Activated CD8-positive, alpha-beta T cell treated with anti-CD3 and anti-CD28 coated beads for 36 hours (primary cell): ENCODE measurements at regions not wholly inside any gene's neighbourhood (a gene's known extent, or its start where the extent isn't known, plus 50 kb on each side); places are given as distances from the start of the nearest gene placed in this dataset.

ENCODE experiments used
- ATAC-seq: fragments of 200-7000 bp; cut with Tn5 transposase; one replicate; pipeline ENCODE4 v1.10.0; 2021; ENCODE audit warnings: mild to moderate bottlenecking, moderate library complexity
- CTCF ChIA-PET: fragments of 350-600 bp; sonication (Branson Sonifier 250); formaldehyde crosslinking; loops from one replicate; lab custom pipeline; 2021; ENCODE audit warnings: antibody characterized with exemption; lab: Charles Lee
- POLR2A ChIA-PET: fragments of 350-600 bp; sonication (Branson Sonifier 250); formaldehyde crosslinking; loops from one replicate; lab custom pipeline; 2021; ENCODE audit warnings: antibody characterized with exemption; lab: Charles Lee
- DNase-seq: peaks from one replicate; pipeline ENCODE4 v3.0.0-alpha.2; 2020
- H3K27ac Mint-ChIP-seq: one replicate; pipeline ENCODE4 v1.8.0; 2021; ENCODE audit warnings: mild to moderate bottlenecking, mixed read lengths
- H3K27me3 Mint-ChIP-seq: one replicate; pipeline ENCODE4 v1.8.0; 2021; ENCODE audit warnings: mixed read lengths
- H3K36me3 Mint-ChIP-seq: one replicate; pipeline ENCODE4 v1.8.0; 2021; ENCODE audit warnings: low read depth, mixed read lengths
- H3K4me1 Mint-ChIP-seq: one replicate; pipeline ENCODE4 v1.8.0; 2021; ENCODE audit warnings: low read depth, mixed read lengths
- H3K4me3 Mint-ChIP-seq: one replicate; pipeline ENCODE4 v1.8.0; 2021; ENCODE audit warnings: mild to moderate bottlenecking, moderate library complexity, mixed read lengths
- H3K9me3 Mint-ChIP-seq: one replicate; pipeline ENCODE4 v1.8.0; 2021; ENCODE audit warnings: mixed read lengths
- intact Hi-C: fragments of 100-400 bp; cut with micrococcal nuclease; formaldehyde crosslinking; loops from one replicate; pipeline ENCODE4 v1.10.0; 2022
- TF ChIP-seq, protein P1 (sequence below): fragments of 200-600 bp; IDR thresholded peaks from one replicate; pipeline ENCODE4 v1.8.0; 2022; ENCODE audit warnings: antibody characterized with exemption, mild to moderate bottlenecking

DNA sequence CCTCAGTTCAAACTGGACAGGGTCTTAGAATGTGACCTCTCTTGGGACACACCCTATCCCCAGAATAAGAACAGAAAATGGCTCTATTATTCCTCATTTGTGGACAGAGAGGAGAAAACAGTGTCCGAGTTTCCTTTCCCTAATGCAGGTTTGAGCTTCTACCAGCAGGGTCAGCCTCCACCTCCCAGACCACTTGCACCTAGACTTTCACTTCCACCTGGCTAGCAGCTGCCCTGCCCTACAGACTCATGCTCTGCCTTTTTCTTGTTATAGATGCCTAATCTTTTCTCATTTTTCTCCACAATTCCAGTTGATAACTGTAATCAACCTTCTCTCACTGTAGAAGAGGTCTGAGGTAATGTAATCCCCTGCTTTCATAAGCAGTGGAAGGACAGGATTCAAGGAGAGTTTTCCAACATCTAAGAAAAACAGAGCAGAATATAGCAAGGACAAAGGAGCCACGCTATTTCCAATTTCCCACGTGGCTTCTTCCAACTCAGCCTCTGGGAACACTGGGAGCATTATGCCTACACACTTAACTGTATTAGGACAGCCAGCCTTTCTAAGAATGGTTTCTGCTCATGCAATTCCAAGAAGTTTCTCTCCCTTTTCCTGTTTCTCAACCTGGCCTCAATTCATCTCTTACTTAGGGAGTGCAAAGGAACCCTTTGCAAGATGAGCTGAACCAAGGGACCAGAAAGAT lies 239.8 kb downstream of the BCL11A start:
- ATAC-seq, result no peak

DNA sequence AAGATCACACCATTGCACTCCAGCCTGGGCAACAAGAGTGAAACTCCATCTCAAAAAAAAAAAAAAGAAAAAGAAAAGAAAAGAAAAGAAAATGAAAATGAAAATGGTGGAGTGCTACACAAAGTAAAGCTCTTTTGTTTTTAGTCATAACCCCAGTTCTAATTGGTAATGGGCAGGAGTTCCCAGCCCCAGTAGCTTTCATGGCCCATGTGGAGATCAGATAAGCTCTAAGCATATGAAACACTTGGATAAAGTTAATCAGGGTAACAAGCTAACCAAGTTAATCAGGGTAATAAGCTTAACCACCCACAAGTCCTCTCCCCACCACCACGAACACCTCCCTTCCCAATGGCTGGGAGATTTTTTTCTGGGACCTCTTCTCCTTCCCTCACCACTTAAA lies 240.8 kb downstream of the BCL11A start:
- Mint-ChIP-seq H3K27me3 (peaks cover 2% of the 10 kb centered on the region), H3K36me3 (no peaks in the 10 kb centered on the region), H3K4me1 (peaks cover 6% of the 10 kb centered on the region), H3K27ac (no peak overlapping the region), H3K9me3 (no peaks in the 10 kb centered on the region), H3K4me3 (no peak overlapping the region)
- peak; percentile 4 for DNase-seq
- intact Hi-C loops, result no loop called here
- POLR2A ChIA-PET, result interaction anchor here (0.6 to 1.0 kb wide), 2 partner anchors 8 to 1170 kb away, joined by 3 read pairs; no protein-coding TSS in a partner anchor
- CTCF ChIA-PET, result interaction anchor here (0.7 to 1.2 kb wide), 2 partner anchors 10 to 269 kb away, joined by 3 read pairs; no protein-coding TSS in a partner anchor
- TF ChIP-seq, protein P1, sequence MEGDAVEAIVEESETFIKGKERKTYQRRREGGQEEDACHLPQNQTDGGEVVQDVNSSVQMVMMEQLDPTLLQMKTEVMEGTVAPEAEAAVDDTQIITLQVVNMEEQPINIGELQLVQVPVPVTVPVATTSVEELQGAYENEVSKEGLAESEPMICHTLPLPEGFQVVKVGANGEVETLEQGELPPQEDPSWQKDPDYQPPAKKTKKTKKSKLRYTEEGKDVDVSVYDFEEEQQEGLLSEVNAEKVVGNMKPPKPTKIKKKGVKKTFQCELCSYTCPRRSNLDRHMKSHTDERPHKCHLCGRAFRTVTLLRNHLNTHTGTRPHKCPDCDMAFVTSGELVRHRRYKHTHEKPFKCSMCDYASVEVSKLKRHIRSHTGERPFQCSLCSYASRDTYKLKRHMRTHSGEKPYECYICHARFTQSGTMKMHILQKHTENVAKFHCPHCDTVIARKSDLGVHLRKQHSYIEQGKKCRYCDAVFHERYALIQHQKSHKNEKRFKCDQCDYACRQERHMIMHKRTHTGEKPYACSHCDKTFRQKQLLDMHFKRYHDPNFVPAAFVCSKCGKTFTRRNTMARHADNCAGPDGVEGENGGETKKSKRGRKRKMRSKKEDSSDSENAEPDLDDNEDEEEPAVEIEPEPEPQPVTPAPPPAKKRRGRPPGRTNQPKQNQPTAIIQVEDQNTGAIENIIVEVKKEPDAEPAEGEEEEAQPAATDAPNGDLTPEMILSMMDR, result no peak
- ATAC-seq, result peak; percentile 74

More for the DNA sequence above, 239.8 kb downstream of the BCL11A start:
- Mint-ChIP-seq H3K4me1 (peaks cover 6% of the 10 kb centered on the region), H3K27ac (no peak overlapping the region), H3K4me3 (no peak overlapping the region), H3K27me3 (no peaks in the 10 kb centered on the region), H3K9me3 (no peaks in the 10 kb centered on the region), H3K36me3 (no peaks in the 10 kb centered on the region)
- intact Hi-C loops, result no loop called here
- CTCF ChIA-PET, result no interaction called here
- no peak for DNase-seq
- TF ChIP-seq, protein P1, result no peak
- POLR2A ChIA-PET, result interaction anchor here (0.6 kb wide), 1 partner anchor 246 kb away, joined by 3 read pairs; no protein-coding TSS in a partner anchor

DNA sequence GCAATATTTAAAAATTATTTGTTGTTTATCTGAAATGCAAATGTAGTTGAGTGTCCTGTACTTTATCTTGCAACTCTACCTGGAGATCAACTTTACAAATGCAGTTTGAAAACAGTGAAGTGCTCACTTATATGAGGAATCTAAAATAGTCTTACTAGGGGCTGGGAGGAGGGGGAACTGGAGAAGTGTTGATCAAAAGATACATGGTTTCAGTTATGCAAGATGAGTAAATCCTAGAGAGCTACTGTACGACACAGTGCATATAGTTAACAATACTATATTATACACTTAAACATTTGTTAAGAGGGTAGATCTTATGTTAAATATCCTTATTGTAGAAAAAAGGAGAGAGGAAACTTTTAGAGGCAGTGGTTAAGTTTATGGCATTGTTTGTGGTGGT lies 241.9 kb downstream of the BCL11A start:
- ChIA-PET POLR2A (no interaction called here), CTCF (no interaction called here)
- no peaks in the 10 kb centered on the region for H3K9me3 Mint-ChIP-seq
- intact Hi-C loops, result no loop called here
- H3K4me3 Mint-ChIP-seq, result no peak overlapping the region
- peaks cover 6% of the 10 kb centered on the region for H3K4me1 Mint-ChIP-seq
- no peak for DNase-seq
- ATAC-seq, result peak; percentile 47
- H3K27me3 Mint-ChIP-seq, result peaks cover 2% of the 10 kb centered on the region
- TF ChIP-seq, protein P1, result no peak
- no peak overlapping the region for H3K27ac Mint-ChIP-seq
- H3K36me3 Mint-ChIP-seq, result no peaks in the 10 kb centered on the region

DNA sequence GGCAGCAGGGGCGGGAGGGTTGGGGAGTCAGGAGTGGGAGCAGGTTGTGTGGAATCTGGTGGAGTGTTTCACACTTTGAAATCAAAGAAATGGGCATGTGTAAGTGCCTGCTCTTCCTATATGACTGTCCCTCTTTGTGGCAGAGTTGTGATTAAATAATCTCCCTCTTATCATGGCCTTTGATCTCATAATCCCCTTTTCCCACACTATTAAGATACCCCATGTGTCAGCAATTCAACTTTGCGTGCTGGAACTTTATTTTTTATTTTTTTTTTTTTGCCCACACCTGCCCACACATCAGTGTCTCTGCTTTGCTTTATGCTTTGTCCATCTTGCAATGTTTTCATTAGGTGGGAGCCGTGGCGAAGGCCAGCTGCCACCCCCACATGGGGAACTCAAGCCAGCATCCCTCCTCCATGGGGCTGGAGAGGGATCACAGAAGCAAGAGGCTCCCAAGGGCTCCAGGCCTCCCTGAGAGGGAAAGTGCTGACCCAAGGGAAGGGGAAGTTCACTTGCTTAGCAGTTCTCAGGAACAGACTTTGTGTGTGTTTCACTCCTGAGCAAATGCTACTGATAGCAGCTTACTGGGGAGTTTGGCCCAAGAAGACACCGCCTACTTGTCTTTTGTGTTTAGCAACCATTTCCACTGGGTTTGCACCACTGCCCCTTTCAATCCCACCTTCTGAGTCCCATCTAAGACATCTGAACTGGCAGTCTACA lies 243.4 kb downstream of the BCL11A start:
- intact Hi-C loops, result no loop called here
- TF ChIP-seq, protein P1, result no peak
- DNase-seq (no peak), ATAC-seq (no peak)
- Mint-ChIP-seq H3K27me3 (peaks cover 2% of the 10 kb centered on the region), H3K9me3 (no peaks in the 10 kb centered on the region), H3K4me1 (peaks cover 6% of the 10 kb centered on the region), H3K27ac (no peak overlapping the region), H3K4me3 (no peak overlapping the region), H3K36me3 (no peaks in the 10 kb centered on the region)
- ChIA-PET POLR2A (no interaction called here), CTCF (no interaction called here)

DNA sequence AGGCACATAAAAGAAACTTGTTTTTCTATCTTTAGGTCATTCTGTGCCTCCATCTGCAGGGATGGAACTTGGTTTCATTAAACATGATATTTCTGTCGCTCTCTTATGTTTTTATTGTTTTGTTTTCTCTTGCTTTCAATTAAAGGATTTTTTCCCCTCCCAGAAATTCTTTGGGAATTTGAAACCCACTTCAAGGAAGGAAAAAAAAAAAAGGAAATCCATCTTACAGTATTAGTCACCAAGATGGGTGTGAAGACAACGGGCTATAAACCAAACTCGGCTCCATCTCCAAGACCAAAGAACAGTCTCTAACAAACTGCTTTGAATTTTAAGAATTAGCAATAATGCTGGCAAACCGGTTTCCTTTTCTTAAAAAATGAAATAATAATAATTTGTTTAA lies 244.1 kb downstream of the BCL11A start:
- peaks cover 6% of the 10 kb centered on the region for H3K4me1 Mint-ChIP-seq
- no peak overlapping the region for H3K27ac Mint-ChIP-seq
- no peaks in the 10 kb centered on the region for H3K9me3 Mint-ChIP-seq
- no peak for ATAC-seq
- ChIA-PET CTCF (no interaction called here), POLR2A (no interaction called here)
- TF ChIP-seq, protein P1, result no peak
- intact Hi-C loops, result no loop called here
- no peak overlapping the region for H3K4me3 Mint-ChIP-seq
- DNase-seq, result no peak
- peaks cover 2% of the 10 kb centered on the region for H3K27me3 Mint-ChIP-seq
- no peaks in the 10 kb centered on the region for H3K36me3 Mint-ChIP-seq
